Stimulated activated naive CD4-positive, alpha-beta T cell treated with Interleukin-2 at 50 U/mL for 16 hours (primary cell): ENCODE measurements at regions not wholly inside any gene's neighbourhood (a gene's known extent, or its start where the extent isn't known, plus 50 kb on each side); places are given as distances from the start of the nearest gene placed in this dataset.
"Not testable (repeated sequence)": the region's sequence is repeated elsewhere in the genome, so short reads cannot be mapped to it uniquely, and the experiment has no call there.

Source experiments
- DNase-seq: peaks from one replicate; lab custom pipeline; 2025; lab: John Stamatoyannopoulos, UW

DNA sequence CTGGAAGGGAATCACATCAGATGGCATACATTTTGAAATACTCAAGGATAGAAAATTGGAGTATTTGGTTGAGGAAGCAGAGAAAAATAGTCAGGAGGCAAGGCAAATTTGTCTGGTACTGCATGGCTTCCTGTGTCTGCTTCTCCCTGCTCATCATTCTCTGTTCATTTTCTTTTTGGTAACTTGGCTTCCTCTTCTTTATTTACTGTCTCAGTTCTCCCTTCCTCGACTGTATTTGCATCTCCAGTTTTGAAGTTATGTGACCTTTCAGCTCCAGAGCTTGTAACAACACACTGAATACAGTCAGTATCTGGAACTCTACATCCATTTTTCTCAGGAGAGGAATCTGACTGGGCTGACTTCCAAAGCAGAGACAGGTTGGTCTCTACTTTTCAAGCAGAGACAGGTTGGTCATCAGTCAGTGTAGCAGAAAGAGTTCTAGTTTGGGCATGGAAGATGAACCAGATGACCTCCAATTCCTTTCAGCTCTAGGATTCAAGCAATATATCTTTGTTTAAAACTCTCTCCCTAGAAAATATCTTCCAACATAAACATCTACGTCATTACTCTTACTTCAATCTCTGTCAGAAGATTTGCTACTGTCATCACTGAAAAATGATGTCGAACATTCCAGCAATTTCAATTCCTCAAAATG, 571.2 kb downstream of the ADGRL2 start:
- no peak for DNase-seq

DNA sequence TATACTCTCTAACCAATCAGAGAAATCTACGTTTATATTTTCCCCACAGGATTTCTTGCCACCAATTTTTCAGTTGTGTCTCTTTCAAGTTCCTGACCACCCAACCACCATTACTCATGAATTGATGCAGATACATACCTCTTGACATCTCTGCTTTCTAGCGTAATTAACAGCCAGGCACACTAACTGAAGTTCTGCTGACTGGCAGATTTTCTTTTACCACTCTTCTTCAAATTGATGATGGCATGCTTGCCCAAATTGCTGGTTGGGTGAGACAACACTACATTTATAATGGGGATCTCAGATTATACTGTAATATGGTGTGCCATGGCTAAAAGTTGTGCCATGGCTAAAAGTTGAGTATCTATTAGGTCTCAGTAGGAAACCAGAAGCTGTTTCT, 566.7 kb downstream of the ADGRL2 start:
- DNase-seq = no peak

DNA sequence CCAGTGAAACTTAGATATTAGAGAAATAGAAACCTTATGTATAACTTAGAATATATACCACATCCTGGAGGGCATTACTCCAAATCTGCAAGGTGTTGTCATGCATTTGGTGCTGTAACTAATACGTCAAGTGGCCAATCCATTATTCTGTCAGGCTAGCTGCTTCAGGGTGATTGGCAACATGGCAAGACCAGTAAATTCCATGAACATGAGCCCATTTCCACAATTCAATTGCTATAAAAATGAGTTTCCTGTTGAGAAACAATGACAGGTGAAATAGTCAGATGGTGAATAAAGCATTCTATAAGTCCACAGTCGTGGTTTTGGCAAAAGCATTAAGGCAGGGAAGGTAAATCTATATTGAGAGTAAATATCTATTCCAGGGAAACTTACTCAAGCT, 566.0 kb downstream of the ADGRL2 start:
- DNase-seq = no peak

DNA sequence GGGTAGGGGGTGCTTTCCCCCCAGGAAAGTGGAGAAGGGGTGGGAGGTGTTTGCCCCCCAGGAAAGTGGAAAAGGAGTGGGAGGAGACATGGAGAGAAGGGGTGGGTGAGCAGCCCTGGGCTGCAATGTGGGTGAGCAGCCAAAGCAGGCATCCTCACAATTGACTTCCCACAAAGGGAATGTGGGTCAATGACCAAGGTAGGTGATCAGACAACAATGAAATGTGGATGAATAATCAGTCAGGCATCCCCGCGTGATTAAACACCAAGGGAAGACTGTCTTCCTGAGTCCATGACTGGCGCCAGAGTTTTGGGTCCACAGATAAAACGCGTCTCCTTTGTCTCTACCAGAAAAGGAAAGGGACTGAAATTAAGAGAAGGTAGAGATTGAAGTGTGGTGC, 558.8 kb downstream of the ADGRL2 start:
- not testable (repeated sequence) for DNase-seq

DNA sequence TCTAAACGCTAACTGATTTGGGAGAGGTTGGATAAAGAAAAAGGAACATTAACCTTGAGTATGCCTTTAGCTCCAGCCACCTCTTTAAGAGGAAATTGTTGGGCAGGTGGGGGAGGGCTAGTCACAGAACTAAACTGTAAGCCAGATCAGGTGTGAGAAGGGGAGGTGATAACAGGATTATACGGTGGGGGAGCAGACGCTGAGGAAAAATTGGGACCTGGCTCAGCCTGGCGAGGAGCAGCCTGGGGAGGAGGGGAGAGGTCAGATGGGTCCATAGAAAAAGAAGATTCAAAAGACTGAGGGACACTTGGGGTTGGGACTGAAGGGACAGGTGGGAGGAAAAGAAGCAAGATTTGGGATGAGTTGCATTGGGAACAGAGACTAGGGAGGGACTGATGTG, 558.0 kb downstream of the ADGRL2 start:
- DNase-seq = not testable (repeated sequence)

DNA sequence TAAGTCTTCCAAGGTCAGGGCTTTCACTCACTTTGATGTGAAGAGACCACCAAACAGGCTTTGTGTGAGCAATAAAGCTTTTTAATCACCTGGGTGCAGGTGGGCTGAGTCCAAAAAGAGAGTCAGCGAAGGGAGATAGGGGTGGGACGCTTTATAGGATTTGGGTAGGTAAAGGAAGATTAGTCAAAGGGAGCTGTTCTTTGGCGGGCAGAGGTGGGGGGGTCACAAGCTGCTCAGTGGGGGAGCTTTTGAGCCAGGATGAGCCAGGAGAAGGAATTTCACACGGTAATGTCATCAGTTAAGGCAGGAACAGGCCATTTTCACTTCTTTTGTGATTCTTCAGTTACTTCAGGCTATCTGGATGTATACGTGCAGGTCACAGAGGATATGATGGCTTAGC, 553.8 kb downstream of the ADGRL2 start:
- not testable (repeated sequence) for DNase-seq

DNA sequence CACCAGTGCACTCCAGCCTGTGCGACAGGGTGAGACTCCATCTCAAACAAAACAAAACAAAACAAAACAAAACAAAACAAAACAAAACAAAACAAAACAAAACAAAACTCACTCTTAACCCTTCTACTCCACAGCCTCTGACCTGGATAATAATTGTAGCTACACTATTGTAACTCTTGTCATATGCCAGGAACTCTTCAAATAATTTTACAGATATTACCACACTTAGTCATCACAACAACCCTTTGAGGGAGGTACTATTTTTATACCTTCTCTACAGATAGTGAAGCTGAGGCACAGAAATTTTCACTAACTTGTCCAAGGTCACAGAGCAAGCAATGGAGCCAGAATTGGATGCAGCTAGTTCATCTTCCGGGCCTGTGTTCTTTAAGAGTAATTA, 547.8 kb downstream of the ADGRL2 start:
- DNase-seq = no peak

DNA sequence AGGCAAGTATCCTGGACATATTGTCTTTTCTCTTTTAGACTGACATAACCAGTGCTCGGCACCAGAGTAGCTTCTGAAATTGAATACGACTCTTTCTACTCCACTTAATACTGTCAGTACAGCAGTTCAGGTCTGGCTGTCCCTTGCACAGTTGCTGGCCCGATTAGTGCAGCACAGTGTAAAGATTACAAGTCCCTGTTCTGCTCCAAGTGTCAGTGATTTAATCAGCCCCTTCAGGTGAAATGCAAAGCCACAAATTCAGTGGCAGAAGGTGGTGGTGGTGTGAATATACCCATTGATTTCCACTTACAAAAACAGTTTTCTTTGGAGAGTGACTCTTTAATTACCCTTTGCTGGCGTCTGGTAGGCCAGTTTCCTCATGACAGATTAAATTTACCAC, 545.4 kb downstream of the ADGRL2 start:
- no peak for DNase-seq

DNA sequence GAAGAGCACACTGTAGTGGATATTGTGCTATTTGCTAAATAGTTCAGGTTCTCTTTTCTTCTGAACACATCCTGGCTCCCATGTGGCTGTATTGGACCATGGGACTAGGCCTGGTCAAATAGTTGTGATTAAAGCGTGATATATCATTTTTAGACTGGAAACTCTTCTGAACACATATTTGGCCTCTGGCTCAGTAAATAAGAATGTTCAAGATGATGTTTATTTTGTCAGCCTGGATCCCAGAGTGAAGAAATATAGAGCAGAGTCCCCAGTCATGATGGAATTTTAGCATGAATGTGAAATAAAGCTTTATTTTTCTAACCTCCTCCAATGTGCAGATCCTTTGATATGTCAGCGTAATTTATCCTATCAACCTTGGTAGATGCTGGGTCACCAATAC, 542.6 kb downstream of the ADGRL2 start:
- no peak for DNase-seq

DNA sequence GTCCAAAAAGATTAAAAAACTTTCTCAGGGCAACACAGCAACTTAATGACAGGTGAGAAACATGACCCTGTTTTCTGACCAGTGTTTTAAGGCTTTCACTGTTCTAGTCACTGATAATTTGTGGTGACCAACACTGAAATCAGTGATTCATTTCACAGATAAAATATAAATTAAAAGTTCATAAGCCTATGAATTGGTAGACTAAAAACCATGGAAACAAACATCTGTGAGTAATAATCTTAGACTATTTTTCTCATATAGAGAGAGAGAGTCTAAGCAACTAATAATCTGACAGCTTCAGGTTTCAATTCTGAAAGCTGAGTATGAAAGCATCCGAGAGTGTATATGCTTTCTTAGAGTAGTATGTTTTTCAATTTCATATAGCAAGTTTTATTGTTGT, 536.9 kb downstream of the ADGRL2 start:
- no peak for DNase-seq

DNA sequence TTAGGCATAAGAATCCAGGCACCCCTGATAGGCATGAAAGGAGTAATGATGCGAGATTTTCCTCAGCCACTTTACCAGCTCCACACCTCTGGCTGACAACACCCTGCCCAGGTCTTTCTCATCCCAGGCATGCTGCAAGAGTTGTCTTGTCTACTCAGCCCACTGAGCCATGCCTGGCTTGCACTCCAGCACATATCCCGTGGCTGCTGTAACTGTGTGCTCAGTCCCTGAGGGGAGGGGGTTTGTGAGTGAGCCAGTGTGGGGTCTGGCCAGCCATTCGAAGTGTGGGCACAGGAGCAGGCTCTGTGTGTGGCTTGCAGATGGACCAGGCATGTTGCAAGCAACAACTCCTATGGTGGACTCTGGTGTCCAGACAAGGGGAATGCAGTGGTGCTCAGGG, 529.6 kb downstream of the ADGRL2 start:
- no peak for DNase-seq

DNA sequence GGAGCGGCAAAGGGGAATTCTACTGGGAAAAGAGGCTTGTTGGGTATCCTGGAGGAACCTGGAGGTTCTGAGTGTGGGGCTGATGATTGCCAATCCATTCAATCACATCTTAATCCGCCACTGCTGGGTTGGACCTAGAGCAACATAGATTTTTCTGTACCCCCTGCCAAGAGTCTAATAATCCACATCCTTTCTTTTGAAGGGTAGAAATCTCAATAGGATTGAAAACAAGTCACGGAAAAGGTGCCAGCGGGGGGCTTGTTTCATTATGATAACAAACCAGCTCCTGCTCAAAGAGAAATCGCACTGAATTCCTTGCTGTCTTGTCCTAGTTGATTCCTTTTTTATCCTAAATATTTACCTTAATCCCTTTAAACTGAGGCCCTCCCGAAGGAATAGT, 528.5 kb downstream of the ADGRL2 start:
- DNase-seq = no peak

DNA sequence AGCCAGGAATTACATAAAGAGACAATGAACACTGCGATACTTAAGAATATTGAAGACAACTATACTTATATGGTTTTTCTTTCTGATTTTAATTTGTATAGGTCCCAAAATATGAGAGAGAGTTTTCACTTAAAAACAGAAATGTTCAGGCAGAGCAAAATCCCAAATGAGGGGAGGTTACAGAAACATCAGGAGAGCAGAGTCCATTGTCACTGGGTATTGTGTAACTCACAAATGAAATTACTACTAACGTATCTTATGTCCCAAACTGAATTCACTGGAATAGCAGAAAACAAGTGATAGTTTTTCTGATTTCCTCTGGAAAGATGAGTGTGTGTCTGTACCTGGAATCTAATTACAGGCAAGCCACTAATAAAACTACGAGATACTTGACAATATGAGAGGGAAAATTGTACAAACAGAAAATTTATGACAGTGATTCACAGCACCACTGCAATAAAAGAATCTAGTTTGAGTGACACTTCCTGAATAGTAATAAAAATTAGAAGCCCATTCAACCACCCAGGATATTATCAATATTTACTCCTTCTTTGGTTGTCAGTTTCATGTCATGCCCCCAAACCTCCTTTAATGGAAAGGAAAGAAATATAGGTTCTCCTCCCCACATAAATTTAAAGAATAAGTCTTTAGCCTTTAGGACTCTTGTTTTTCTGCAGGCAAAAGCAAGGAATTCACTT, 522.6 kb downstream of the ADGRL2 start:
- DNase-seq = no peak

DNA sequence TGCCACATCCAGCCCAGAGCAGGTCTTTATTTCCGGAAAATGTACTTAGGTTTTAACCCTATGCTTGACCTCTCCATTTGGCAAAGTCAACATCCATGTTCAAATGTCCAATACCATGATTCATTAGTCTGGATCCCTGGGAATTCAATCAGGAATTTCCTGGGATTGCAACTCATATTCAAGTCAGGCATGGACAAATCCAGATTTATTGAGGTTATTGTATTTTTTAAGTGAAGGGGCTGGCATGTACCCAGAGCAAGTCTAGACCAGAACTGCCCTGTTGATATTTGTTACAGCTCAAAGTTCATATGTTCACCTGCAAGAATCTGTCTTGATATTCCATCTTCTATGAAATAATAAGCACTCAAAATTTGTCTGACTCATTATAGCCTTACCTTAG, 521.1 kb downstream of the ADGRL2 start:
- no peak for DNase-seq

DNA sequence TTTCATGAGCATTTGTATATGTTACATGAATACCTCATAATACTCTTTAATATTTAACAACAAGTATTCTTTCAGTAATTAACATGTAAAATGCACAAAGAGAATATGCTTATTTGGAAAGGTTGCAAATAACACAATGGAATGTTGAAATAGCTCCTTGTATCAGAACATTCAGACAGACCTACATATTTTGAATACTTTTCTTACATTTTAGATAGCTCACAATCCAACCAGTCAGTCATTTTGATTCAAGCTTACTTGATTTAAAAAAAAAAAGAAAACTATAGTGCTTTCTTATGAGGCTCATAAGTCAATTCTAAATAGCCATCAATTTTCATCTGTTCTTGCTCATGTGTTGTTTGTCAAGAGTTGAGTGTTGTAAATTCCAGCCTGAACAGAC, 518.8 kb downstream of the ADGRL2 start:
- no peak for DNase-seq

DNA sequence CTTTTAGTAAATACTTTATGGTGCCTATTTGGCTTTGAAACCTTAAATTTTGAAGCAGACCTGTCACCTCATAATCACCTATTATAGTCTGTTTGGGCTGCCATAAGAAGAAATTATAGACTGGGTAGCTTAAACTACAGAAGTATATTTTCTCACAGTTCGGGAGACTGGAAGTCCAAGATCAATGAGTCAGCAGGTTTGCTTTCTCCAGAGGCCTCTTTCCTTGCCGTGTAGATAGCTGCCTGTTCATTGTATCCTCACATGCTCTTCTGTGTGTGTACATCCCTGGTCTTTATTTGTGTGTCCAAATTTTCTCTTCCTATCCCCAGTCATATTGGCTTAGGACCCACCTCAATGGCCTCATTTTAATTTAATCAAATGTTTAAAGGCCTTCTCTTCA, 518.2 kb downstream of the ADGRL2 start:
- no peak for DNase-seq

DNA sequence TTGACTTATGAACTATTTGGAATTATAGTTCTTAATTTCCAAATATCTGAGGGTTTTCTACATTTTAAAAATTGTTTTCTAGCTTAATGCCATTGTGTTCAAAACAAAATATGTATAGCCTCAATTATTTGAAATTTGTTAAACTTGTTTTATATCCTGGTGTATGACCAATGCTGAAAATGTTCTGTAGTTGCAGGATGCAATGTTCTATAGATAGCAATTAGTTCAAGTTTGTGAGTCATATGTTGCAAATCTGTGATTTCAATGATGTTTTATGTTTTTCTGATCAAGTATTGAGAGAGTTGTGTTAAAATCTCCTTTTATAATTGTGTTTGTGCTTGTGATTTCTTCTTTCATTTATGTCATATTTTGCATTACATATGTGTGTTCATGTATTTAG, 517.5 kb downstream of the ADGRL2 start:
- DNase-seq = no peak

DNA sequence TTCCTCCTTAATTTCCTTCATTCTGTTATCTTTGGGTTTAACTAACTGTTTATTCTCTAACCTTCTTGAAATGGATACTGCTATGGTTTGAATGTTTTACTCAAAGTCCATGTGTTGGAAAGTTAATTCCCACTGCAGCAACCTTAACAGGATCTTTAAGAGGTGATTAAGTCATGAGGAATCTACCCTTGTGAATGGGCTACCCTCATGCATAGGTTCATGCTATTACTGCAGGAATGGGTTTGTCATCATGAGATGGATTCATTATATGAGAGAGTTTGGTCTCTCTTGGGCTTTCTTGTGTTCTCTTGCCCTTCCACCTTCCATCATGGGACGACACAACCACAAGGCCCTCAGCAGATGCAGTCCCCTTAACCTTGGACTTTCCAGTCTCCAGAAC, 516.9 kb downstream of the ADGRL2 start:
- DNase-seq = no peak

DNA sequence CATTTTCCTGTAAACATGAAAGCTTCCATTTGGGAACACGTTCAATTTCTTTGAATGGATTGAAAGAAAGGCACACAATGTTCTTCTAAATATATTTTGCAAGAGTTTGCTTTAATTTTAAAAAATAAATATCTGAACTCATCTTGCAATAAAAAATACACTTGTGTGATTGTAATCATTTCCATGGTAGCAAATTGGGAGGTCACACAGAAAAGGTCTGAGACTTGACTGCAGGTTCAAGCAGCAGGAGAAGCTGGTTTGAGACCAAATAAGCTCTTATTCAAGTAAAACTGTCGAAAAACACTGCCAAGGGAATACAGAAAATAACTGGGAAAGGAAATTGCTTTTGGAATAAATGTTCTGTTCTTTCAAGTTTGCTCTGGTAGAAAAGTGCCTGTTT, 498.9 kb downstream of the ADGRL2 start:
- DNase-seq = no peak

DNA sequence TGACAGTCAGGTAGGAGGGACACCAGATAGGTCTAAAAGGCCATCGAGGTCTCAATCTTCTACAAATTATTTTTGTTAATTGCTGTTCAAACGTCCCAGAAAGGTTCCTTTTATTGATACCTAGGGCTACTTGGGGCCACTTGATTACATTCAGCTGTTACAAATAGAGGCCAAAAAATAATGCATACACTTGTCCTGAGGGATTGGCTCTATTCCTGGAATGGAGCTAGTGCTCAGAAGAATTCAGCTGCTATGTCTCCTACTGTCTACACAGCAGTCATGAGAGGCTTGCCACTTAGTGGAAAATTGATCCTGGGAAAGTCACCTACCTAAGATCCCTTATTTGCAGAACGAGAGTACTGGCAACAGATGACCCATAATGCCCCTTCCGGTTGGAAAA, 498.3 kb downstream of the ADGRL2 start:
- no peak for DNase-seq

DNA sequence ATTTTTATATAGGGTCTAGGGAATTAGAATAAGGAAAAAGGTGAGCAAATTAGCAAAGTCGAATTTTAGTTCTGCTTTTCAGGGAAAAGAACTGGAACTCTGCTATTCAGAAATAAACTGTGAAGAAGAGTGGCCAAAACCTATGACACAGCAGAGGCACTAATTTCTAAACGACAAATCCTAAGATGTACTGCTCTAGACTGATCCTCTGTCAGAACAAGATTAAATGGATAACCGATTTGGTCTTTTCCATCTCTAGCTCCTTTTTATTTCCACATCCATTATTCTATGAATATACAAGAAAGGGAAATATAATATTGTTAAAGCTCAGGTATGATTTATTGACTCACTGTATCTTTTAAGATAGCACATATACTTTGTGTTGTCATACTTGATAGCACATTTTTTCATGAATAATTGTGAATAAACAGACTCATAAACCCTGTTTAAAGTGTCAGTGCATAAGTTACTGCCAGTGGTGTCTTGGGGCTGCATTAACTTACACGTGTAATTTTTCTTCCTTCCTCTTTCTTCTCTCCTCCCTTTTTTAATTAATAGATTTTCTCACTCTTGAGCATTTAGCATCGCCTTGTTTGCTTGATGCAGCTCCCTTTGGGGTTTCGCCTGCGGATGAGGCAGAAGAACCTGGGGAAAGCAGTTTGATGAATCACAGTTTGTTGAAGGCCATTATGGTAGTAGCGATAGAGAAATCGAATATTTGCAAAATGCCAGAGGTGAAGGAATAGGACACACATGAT, 496.6 kb downstream of the ADGRL2 start:
- DNase-seq = no peak

DNA sequence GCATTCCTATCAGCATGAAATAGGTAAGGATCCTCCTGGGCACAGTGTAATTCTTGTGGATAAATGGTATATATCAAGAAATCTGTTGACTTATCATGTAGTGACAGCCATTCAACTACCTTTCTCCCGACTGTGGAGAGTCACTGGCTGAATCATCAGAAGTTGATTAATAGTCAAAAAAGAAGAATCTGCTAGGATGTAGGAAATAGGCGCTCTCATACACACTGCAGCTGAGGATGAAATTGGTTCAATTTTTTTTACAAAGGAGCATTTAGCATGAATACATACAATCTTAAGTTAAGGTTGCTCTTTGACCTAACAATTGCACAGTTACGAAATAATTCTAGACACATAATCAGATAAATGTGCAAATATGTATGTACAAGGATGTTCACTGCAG, 486.8 kb downstream of the ADGRL2 start:
- DNase-seq = no peak

DNA sequence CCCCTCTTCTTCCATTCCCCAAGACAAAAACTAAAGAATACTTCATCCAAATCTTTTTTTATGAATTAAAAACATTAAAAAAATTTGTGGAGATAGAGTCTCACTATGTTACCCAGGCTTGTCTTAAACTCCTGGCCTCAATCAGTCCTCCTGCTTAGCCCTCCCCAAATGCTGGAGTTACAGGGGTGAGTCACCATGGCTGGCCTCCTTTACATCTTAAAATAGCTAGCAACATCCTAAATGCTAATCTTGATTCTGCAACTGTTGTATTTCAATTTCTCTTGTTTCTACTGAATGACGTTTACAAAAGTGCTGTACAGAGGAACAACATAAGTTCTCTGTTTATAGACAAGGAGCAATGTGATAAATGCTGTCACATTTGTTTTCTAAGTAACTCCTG, 483.5 kb downstream of the ADGRL2 start:
- no peak for DNase-seq
